Caco-2 (cell line): ENCODE measurements at regions not wholly inside any gene's neighbourhood (a gene's known extent, or its start where the extent isn't known, plus 50 kb on each side); places are given as distances from the start of the nearest gene placed in this dataset.

Experiments
- BruUV-seq: library from RNA; stranded (reverse); fragments of 400-500 nt; replicated peaks from 2 replicates; lab custom pipeline; 2021; lab: Mats Ljungman, UMichigan
- CTCF ChIA-PET: fragments of 300-600 bp; sonication (Branson Sonifier 250); formaldehyde crosslinking; loops from one replicate; lab custom pipeline; 2022; ENCODE audit warnings: antibody characterized with exemption; lab: Charles Lee
- POLR2A ChIA-PET: fragments of 300-600 bp; sonication (Branson Sonifier 250); formaldehyde crosslinking; loops from one replicate; lab custom pipeline; 2022; ENCODE audit warnings: antibody characterized with exemption; lab: Charles Lee
- DNase-seq, 2 experiments: peaks; one replicate each; pipeline versions ENCODE4 v3.0.0 to v3.0.0-alpha.2; 2020 to 2022
- H3K27me3 ChIP-seq: replicated peaks from 2 replicates; pipeline ENCODE4 v1.6.0; 2011; ENCODE audit warnings: low read length; ENCODE audit not compliant: control insufficient read depth, insufficient read depth
- H3K36me3 ChIP-seq: 2 replicates; pipeline ENCODE4 v1.5.1; 2011; ENCODE audit warnings: low read length; ENCODE audit not compliant: control insufficient read depth, insufficient read depth
- H3K4me1 ChIP-seq: fragments of 250-450 bp; sonication (Bioruptor Pico); 2 replicates; pipeline ENCODE4 v1.5.1; 2020; ENCODE audit warnings: mild to moderate bottlenecking
- H3K4me3 ChIP-seq: 2 replicates; pipeline ENCODE4 v1.5.1; 2011; ENCODE audit warnings: low read depth, mild to moderate bottlenecking, control low read depth, low read length
- H3K9me3 ChIP-seq: fragments of 250-450 bp; sonication (Bioruptor Pico); 2 replicates; pipeline ENCODE4 v1.5.1; 2020; ENCODE audit warnings: mild to moderate bottlenecking, moderate library complexity
- H3K27ac Mint-ChIP-seq: one replicate; pipeline ENCODE4 v1.8.0; 2022; ENCODE audit warnings: mixed read lengths; ENCODE audit not compliant: unreplicated experiment
- H3K27me3 Mint-ChIP-seq: one replicate; pipeline ENCODE4 v1.8.0; 2022; ENCODE audit warnings: mixed read lengths; ENCODE audit not compliant: insufficient read depth, unreplicated experiment
- H3K36me3 Mint-ChIP-seq: one replicate; pipeline ENCODE4 v1.8.0; 2022; ENCODE audit warnings: mild to moderate bottlenecking, mixed read lengths; ENCODE audit not compliant: insufficient read depth, unreplicated experiment
- H3K4me1 Mint-ChIP-seq: one replicate; pipeline ENCODE4 v1.8.0; 2022; ENCODE audit warnings: low read depth, mixed read lengths; ENCODE audit not compliant: unreplicated experiment
- H3K4me3 Mint-ChIP-seq: one replicate; pipeline ENCODE4 v1.8.0; 2022; ENCODE audit warnings: mild to moderate bottlenecking, moderate library complexity, mixed read lengths; ENCODE audit not compliant: unreplicated experiment
- H3K9me3 Mint-ChIP-seq: one replicate; pipeline ENCODE4 v1.8.0; 2022; ENCODE audit warnings: mixed read lengths; ENCODE audit not compliant: unreplicated experiment
- CTCF ChIP-seq, 2 experiments: fragments of 200-600 bp in 1 of 2; IDR thresholded peaks; 1 replicate in 1 of 2; 2 replicates in 1 of 2; pipeline versions ENCODE4 v1.5.1 to v1.8.0; 2011 to 2022; ENCODE audit warnings: antibody characterized with exemption in 1 of 2, control low read depth in 1 of 2, inconsistent platforms in 1 of 2, low read depth in 1 of 2, low read length in 1 of 2, mild to moderate bottlenecking in 1 of 2, moderate library complexity in 1 of 2; ENCODE audit not compliant: insufficient read depth in 1 of 2, severe bottlenecking in 1 of 2, unreplicated experiment in 1 of 2
- intact Hi-C: fragments of 100-400 bp; cut with micrococcal nuclease; formaldehyde crosslinking; loops from one replicate; pipeline ENCODE4 v1.10.0; 2022; ENCODE audit not compliant: unreplicated experiment

GRCh38 chr6:132131758-132132157 is 180.6 kb upstream of the CCN2 start:
- intact Hi-C loops = no loop called here
- Histone ChIP-seq H3K4me3 (no peak overlapping the region), H3K4me1 (no peaks in the 10 kb centered on the region), H3K27me3 (no peaks in the 10 kb centered on the region), H3K9me3 (no peaks in the 10 kb centered on the region), H3K36me3 (no peaks in the 10 kb centered on the region)
- BruUV-seq = no TSS peak
- CTCF ChIA-PET = interaction anchor here (0.6 kb wide), 1 partner anchor 180 kb away, joined by 3 read pairs; no protein-coding TSS in a partner anchor
- Mint-ChIP-seq H3K9me3 (peaks cover 11% of the 10 kb centered on the region), H3K4me3 (no peak overlapping the region), H3K4me1 (no peaks in the 10 kb centered on the region), H3K27ac (no peak overlapping the region), H3K36me3 (no peaks in the 10 kb centered on the region), H3K27me3 (peaks cover 3% of the 10 kb centered on the region)
- POLR2A ChIA-PET = interaction anchor here (1.7 kb wide), 1 partner anchor 180 kb away, joined by 5 read pairs; the partner anchor contains the start of gene CCN2
- TF ChIP-seq CTCF (IDR thresholded peaks at IDR 0.05; ENCODE audit: insufficient read depth in 1 of 2, low read depth in 1 of 2, low read length in 1 of 2, severe bottlenecking in 1 of 2, unreplicated experiment in 1 of 2) = no peak
- no peak for DNase-seq

DNA sequence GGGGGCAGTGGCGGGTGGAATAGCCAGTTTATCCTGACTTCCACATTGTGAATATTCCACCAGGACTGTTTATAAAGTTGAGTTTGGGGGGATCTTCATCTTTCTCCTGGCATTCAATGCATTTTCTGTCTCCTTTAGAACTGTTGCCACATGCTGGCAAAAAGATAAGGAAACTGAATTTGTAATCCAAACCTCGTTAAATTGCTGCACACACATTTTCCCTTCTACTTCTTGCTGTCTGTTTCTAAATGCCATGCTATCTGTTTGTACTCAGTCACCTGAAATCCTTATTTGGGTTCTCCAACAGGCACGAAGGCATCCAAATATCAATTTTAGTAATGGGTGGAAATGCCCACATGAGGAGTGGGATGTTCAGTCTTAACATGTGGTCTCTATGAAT is 180.2 kb upstream of the CCN2 start:
- ChIA-PET CTCF (no interaction called here), POLR2A (interaction anchor here (1.7 kb wide), 1 partner anchor 180 kb away, joined by 5 read pairs; the partner anchor contains the start of gene CCN2)
- Mint-ChIP-seq H3K36me3 (no peaks in the 10 kb centered on the region), H3K27me3 (peaks cover 3% of the 10 kb centered on the region), H3K9me3 (peaks cover 11% of the 10 kb centered on the region), H3K27ac (no peak overlapping the region), H3K4me1 (no peaks in the 10 kb centered on the region), H3K4me3 (no peak overlapping the region)
- H3K36me3 ChIP-seq = no peaks in the 10 kb centered on the region
- intact Hi-C loops = no loop called here
- BruUV-seq = no TSS peak
- TF ChIP-seq CTCF (IDR thresholded peaks at IDR 0.05; ENCODE audit: insufficient read depth in 1 of 2, low read depth in 1 of 2, low read length in 1 of 2, severe bottlenecking in 1 of 2, unreplicated experiment in 1 of 2) = no peak
- H3K4me1 ChIP-seq = no peaks in the 10 kb centered on the region
- no peak overlapping the region for H3K4me3 ChIP-seq
- no peaks in the 10 kb centered on the region for H3K27me3 ChIP-seq
- no peaks in the 10 kb centered on the region for H3K9me3 ChIP-seq
- no peak for DNase-seq

- Histone ChIP-seq H3K36me3 (no peaks in the 10 kb centered on the region), H3K9me3 (no peaks in the 10 kb centered on the region), H3K27me3 (no peaks in the 10 kb centered on the region), H3K4me3 (no peak overlapping the region), H3K4me1 (no peaks in the 10 kb centered on the region)
- H3K27me3 Mint-ChIP-seq = peaks cover 3% of the 10 kb centered on the region
- no peaks in the 10 kb centered on the region for H3K36me3 Mint-ChIP-seq
- ChIA-PET CTCF (no interaction called here), POLR2A (interaction anchor here (1.7 kb wide), 1 partner anchor 179 kb away, joined by 5 read pairs; the partner anchor contains the start of gene CCN2)
- no peak overlapping the region for H3K27ac Mint-ChIP-seq
- intact Hi-C loops = no loop called here
- H3K4me1 Mint-ChIP-seq = no peaks in the 10 kb centered on the region
- TF ChIP-seq CTCF (IDR thresholded peaks at IDR 0.05; ENCODE audit: insufficient read depth in 1 of 2, low read depth in 1 of 2, low read length in 1 of 2, severe bottlenecking in 1 of 2, unreplicated experiment in 1 of 2) = no peak
- no peak for DNase-seq
- no peak overlapping the region for H3K4me3 Mint-ChIP-seq
- H3K9me3 Mint-ChIP-seq = peaks cover 11% of the 10 kb centered on the region
- no TSS peak for BruUV-seq
Measured at GRCh38 chr6:132130626-132131298, 179.6 kb upstream of the CCN2 start.
